ENCODE measurements at regions not wholly inside any gene's neighbourhood (a gene's known extent, or its start where the extent isn't known, plus 50 kb on each side); places are given as distances from the start of the nearest gene placed in this dataset.

- no peaks in the 10 kb centered on the region for H3K27me3 ChIP-seq (ENCODE audit: control insufficient read depth in 2 of 2, insufficient read depth in 2 of 2, low read length in 2 of 2)
- no peak overlapping the region for H3K9ac ChIP-seq (ENCODE audit: low read depth in 1 of 2, low read length in 2 of 2)
- no peak overlapping the region for H3K27ac ChIP-seq (ENCODE audit: low read depth in 2 of 2, low read length in 2 of 2)
- H3K4me3 ChIP-seq (ENCODE audit: low read length in 2 of 2) = no peak overlapping the region
- H3K4me1 ChIP-seq (ENCODE audit: control insufficient read depth in 2 of 2, insufficient read depth in 2 of 2, low read length in 2 of 2) = no peaks in the 10 kb centered on the region
- H3K9me3 ChIP-seq (ENCODE audit: control insufficient read depth in 2 of 2, low read length in 2 of 2) = no peaks in the 10 kb centered on the region
- H3K36me3 ChIP-seq (ENCODE audit: control insufficient read depth in 2 of 2, insufficient read depth in 2 of 2, low read length in 2 of 2) = no peaks in the 10 kb centered on the region
These were observed 196.4 kb upstream of the IRX3 start for GRCh38 chr16:54482892-54483574.

- H3K9ac ChIP-seq (ENCODE audit: low read depth in 1 of 2, low read length in 2 of 2) = no peak overlapping the region
- no peak overlapping the region for H3K4me3 ChIP-seq (ENCODE audit: low read length in 2 of 2)
- H3K27me3 ChIP-seq (ENCODE audit: control insufficient read depth in 2 of 2, insufficient read depth in 2 of 2, low read length in 2 of 2) = no peaks in the 10 kb centered on the region
- H3K9me3 ChIP-seq (ENCODE audit: control insufficient read depth in 2 of 2, low read length in 2 of 2) = no peaks in the 10 kb centered on the region
- H3K36me3 ChIP-seq (ENCODE audit: control insufficient read depth in 2 of 2, insufficient read depth in 2 of 2, low read length in 2 of 2) = no peaks in the 10 kb centered on the region
- no peaks in the 10 kb centered on the region for H3K4me1 ChIP-seq (ENCODE audit: control insufficient read depth in 2 of 2, insufficient read depth in 2 of 2, low read length in 2 of 2)
- H3K27ac ChIP-seq (ENCODE audit: low read depth in 2 of 2, low read length in 2 of 2) = no peak overlapping the region
These were observed 193.8 kb upstream of the IRX3 start for GRCh38 chr16:54480429-54480828.

- H3K4me3 ChIP-seq (ENCODE audit: low read length in 2 of 2) = no peak overlapping the region
- no peak overlapping the region for H3K9ac ChIP-seq (ENCODE audit: low read depth in 1 of 2, low read length in 2 of 2)
- H3K4me1 ChIP-seq (ENCODE audit: control insufficient read depth in 2 of 2, insufficient read depth in 2 of 2, low read length in 2 of 2) = no peaks in the 10 kb centered on the region
- no peak overlapping the region for H3K27ac ChIP-seq (ENCODE audit: low read depth in 2 of 2, low read length in 2 of 2)
- no peaks in the 10 kb centered on the region for H3K36me3 ChIP-seq (ENCODE audit: control insufficient read depth in 2 of 2, insufficient read depth in 2 of 2, low read length in 2 of 2)
- H3K9me3 ChIP-seq (ENCODE audit: control insufficient read depth in 2 of 2, low read length in 2 of 2) = no peaks in the 10 kb centered on the region
- H3K27me3 ChIP-seq (ENCODE audit: control insufficient read depth in 2 of 2, insufficient read depth in 2 of 2, low read length in 2 of 2) = no peaks in the 10 kb centered on the region
These were observed 193.0 kb upstream of the IRX3 start for GRCh38 chr16:54479546-54479945.

- Histone ChIP-seq H3K4me3 (ENCODE audit: low read length in 2 of 2) (no peak overlapping the region), H3K4me1 (ENCODE audit: control insufficient read depth in 2 of 2, insufficient read depth in 2 of 2, low read length in 2 of 2) (no peaks in the 10 kb centered on the region), H3K9ac (ENCODE audit: low read depth in 1 of 2, low read length in 2 of 2) (no peak overlapping the region), H3K36me3 (ENCODE audit: control insufficient read depth in 2 of 2, insufficient read depth in 2 of 2, low read length in 2 of 2) (no peaks in the 10 kb centered on the region), H3K9me3 (ENCODE audit: control insufficient read depth in 2 of 2, low read length in 2 of 2) (no peaks in the 10 kb centered on the region), H3K27me3 (ENCODE audit: control insufficient read depth in 2 of 2, insufficient read depth in 2 of 2, low read length in 2 of 2) (no peaks in the 10 kb centered on the region), H3K27ac (ENCODE audit: low read depth in 2 of 2, low read length in 2 of 2) (no peak overlapping the region)
These were observed 191.1 kb upstream of the IRX3 start for GRCh38 chr16:54477714-54478113.

GRCh38 chr16:54475019-54475601, 188.5 kb upstream of the IRX3 start:
- Histone ChIP-seq H3K27ac (ENCODE audit: low read depth in 2 of 2, low read length in 2 of 2) (no peak overlapping the region), H3K9me3 (ENCODE audit: control insufficient read depth in 2 of 2, low read length in 2 of 2) (no peaks in the 10 kb centered on the region), H3K9ac (ENCODE audit: low read depth in 1 of 2, low read length in 2 of 2) (no peak overlapping the region), H3K4me3 (ENCODE audit: low read length in 2 of 2) (no peak overlapping the region), H3K36me3 (ENCODE audit: control insufficient read depth in 2 of 2, insufficient read depth in 2 of 2, low read length in 2 of 2) (no peaks in the 10 kb centered on the region), H3K4me1 (ENCODE audit: control insufficient read depth in 2 of 2, insufficient read depth in 2 of 2, low read length in 2 of 2) (no peaks in the 10 kb centered on the region), H3K27me3 (ENCODE audit: control insufficient read depth in 2 of 2, insufficient read depth in 2 of 2, low read length in 2 of 2) (no peaks in the 10 kb centered on the region)

GRCh38 chr16:54473226-54473993, 186.8 kb upstream of the IRX3 start:
- Histone ChIP-seq H3K27ac (ENCODE audit: low read depth in 2 of 2, low read length in 2 of 2) (no peak overlapping the region), H3K4me3 (ENCODE audit: low read length in 2 of 2) (no peak overlapping the region), H3K36me3 (ENCODE audit: control insufficient read depth in 2 of 2, insufficient read depth in 2 of 2, low read length in 2 of 2) (no peaks in the 10 kb centered on the region), H3K9ac (ENCODE audit: low read depth in 1 of 2, low read length in 2 of 2) (no peak overlapping the region), H3K9me3 (ENCODE audit: control insufficient read depth in 2 of 2, low read length in 2 of 2) (no peaks in the 10 kb centered on the region), H3K27me3 (ENCODE audit: control insufficient read depth in 2 of 2, insufficient read depth in 2 of 2, low read length in 2 of 2) (no peaks in the 10 kb centered on the region), H3K4me1 (ENCODE audit: control insufficient read depth in 2 of 2, insufficient read depth in 2 of 2, low read length in 2 of 2) (no peaks in the 10 kb centered on the region)

GRCh38 chr16:54467398-54467797, 180.8 kb upstream of the IRX3 start:
- no peak overlapping the region for H3K27ac ChIP-seq (ENCODE audit: low read depth in 2 of 2, low read length in 2 of 2)
- H3K4me1 ChIP-seq (ENCODE audit: control insufficient read depth in 2 of 2, insufficient read depth in 2 of 2, low read length in 2 of 2) = no peaks in the 10 kb centered on the region
- no peaks in the 10 kb centered on the region for H3K27me3 ChIP-seq (ENCODE audit: control insufficient read depth in 2 of 2, insufficient read depth in 2 of 2, low read length in 2 of 2)
- H3K9ac ChIP-seq (ENCODE audit: low read depth in 1 of 2, low read length in 2 of 2) = no peak overlapping the region
- no peak overlapping the region for H3K4me3 ChIP-seq (ENCODE audit: low read length in 2 of 2)
- H3K36me3 ChIP-seq (ENCODE audit: control insufficient read depth in 2 of 2, insufficient read depth in 2 of 2, low read length in 2 of 2) = no peaks in the 10 kb centered on the region
- peaks cover 0 to 3% of the 10 kb centered on the region in 2 donors for H3K9me3 ChIP-seq (ENCODE audit: control insufficient read depth in 2 of 2, low read length in 2 of 2)

GRCh38 chr16:54466233-54466632, 179.6 kb upstream of the IRX3 start:
- no peak overlapping the region for H3K27ac ChIP-seq (ENCODE audit: low read depth in 2 of 2, low read length in 2 of 2)
- H3K36me3 ChIP-seq (ENCODE audit: control insufficient read depth in 2 of 2, insufficient read depth in 2 of 2, low read length in 2 of 2) = no peaks in the 10 kb centered on the region
- H3K4me3 ChIP-seq (ENCODE audit: low read length in 2 of 2) = no peak overlapping the region
- H3K9ac ChIP-seq (ENCODE audit: low read depth in 1 of 2, low read length in 2 of 2) = no peak overlapping the region
- no peaks in the 10 kb centered on the region for H3K27me3 ChIP-seq (ENCODE audit: control insufficient read depth in 2 of 2, insufficient read depth in 2 of 2, low read length in 2 of 2)
- no peaks in the 10 kb centered on the region for H3K4me1 ChIP-seq (ENCODE audit: control insufficient read depth in 2 of 2, insufficient read depth in 2 of 2, low read length in 2 of 2)
- H3K9me3 ChIP-seq (ENCODE audit: control insufficient read depth in 2 of 2, low read length in 2 of 2) = peaks cover 0 to 3% of the 10 kb centered on the region in 2 donors

- Histone ChIP-seq H3K9ac (ENCODE audit: low read depth in 1 of 2, low read length in 2 of 2) (no peak overlapping the region), H3K27me3 (ENCODE audit: control insufficient read depth in 2 of 2, insufficient read depth in 2 of 2, low read length in 2 of 2) (peaks cover 0 to 3% of the 10 kb centered on the region in 2 donors), H3K9me3 (ENCODE audit: control insufficient read depth in 2 of 2, low read length in 2 of 2) (peaks cover 0 to 3% of the 10 kb centered on the region in 2 donors), H3K4me3 (ENCODE audit: low read length in 2 of 2) (no peak overlapping the region), H3K36me3 (ENCODE audit: control insufficient read depth in 2 of 2, insufficient read depth in 2 of 2, low read length in 2 of 2) (no peaks in the 10 kb centered on the region), H3K4me1 (ENCODE audit: control insufficient read depth in 2 of 2, insufficient read depth in 2 of 2, low read length in 2 of 2) (no peaks in the 10 kb centered on the region), H3K27ac (ENCODE audit: low read depth in 2 of 2, low read length in 2 of 2) (no peak overlapping the region)
These were observed 178.5 kb upstream of the IRX3 start for GRCh38 chr16:54465063-54465462.

GRCh38 chr16:54462771-54463170, 176.2 kb upstream of the IRX3 start:
- H3K36me3 ChIP-seq (ENCODE audit: control insufficient read depth in 2 of 2, insufficient read depth in 2 of 2, low read length in 2 of 2) = no peaks in the 10 kb centered on the region
- H3K9ac ChIP-seq (ENCODE audit: low read depth in 1 of 2, low read length in 2 of 2) = no peak overlapping the region
- H3K9me3 ChIP-seq (ENCODE audit: control insufficient read depth in 2 of 2, low read length in 2 of 2) = peaks cover 0 to 3% of the 10 kb centered on the region in 2 donors
- H3K4me1 ChIP-seq (ENCODE audit: control insufficient read depth in 2 of 2, insufficient read depth in 2 of 2, low read length in 2 of 2) = no peaks in the 10 kb centered on the region
- H3K27ac ChIP-seq (ENCODE audit: low read depth in 2 of 2, low read length in 2 of 2) = no peak overlapping the region
- peaks cover 0 to 3% of the 10 kb centered on the region in 2 donors for H3K27me3 ChIP-seq (ENCODE audit: control insufficient read depth in 2 of 2, insufficient read depth in 2 of 2, low read length in 2 of 2)
- no peak overlapping the region for H3K4me3 ChIP-seq (ENCODE audit: low read length in 2 of 2)
